Panc1 (cell line): ENCODE measurements at regions not wholly inside any gene's neighbourhood (a gene's known extent, or its start where the extent isn't known, plus 50 kb on each side); places are given as distances from the start of the nearest gene placed in this dataset.

Source experiments
- ATAC-seq: fragments of 200-7000 bp; cut with Tn5 transposase; 2 replicates; pipeline ENCODE4 v1.9.1; 2020; ENCODE audit warnings: mild to moderate bottlenecking, moderate library complexity
- BruUV-seq: library from RNA; stranded (reverse); fragments of 400-500 nt; replicated peaks from 2 replicates; lab custom pipeline; 2021; lab: Mats Ljungman, UMichigan
- CTCF ChIA-PET: fragments of 300-600 bp; sonication (Branson Sonifier 250); formaldehyde crosslinking; loops from one replicate; lab custom pipeline; 2022; ENCODE audit warnings: antibody characterized with exemption; lab: Charles Lee
- POLR2A ChIA-PET: fragments of 300-600 bp; sonication (Branson Sonifier 250); formaldehyde crosslinking; loops from one replicate; lab custom pipeline; 2022; ENCODE audit warnings: antibody characterized with exemption; lab: Charles Lee
- DNase-seq: peaks from one replicate; pipeline ENCODE4 v3.0.0-alpha.2; 2010; ENCODE audit warnings: low read depth, low spot score
- H3K27ac ChIP-seq: 2 replicates; pipeline ENCODE4 v1.5.1; 2011; ENCODE audit warnings: mild to moderate bottlenecking, low read length, inconsistent platforms
- H3K27me3 ChIP-seq: fragments of 200-500 bp; sonication (Bioruptor generic); 2 replicates; pipeline ENCODE4 v1.6.0; 2014; ENCODE audit warnings: low read length, inconsistent platforms; ENCODE audit not compliant: control insufficient read depth, insufficient read depth
- H3K36me3 ChIP-seq: fragments of 200-500 bp; sonication (Bioruptor generic); 2 replicates; pipeline ENCODE4 v1.5.1; 2014; ENCODE audit warnings: inconsistent platforms, mild to moderate bottlenecking, low read length, moderate library complexity; ENCODE audit not compliant: control insufficient read depth, insufficient read depth
- H3K4me1 ChIP-seq: 2 replicates; pipeline ENCODE4 v1.5.1; 2011; ENCODE audit warnings: inconsistent platforms, mild to moderate bottlenecking, low read length, moderate library complexity; ENCODE audit not compliant: control insufficient read depth, insufficient read depth
- H3K4me3 ChIP-seq, 2 experiments: 2 replicates each; pipeline ENCODE4 v1.5.1; 2011 to 2012; ENCODE audit warnings: low read depth in 2 of 2, low read length in 2 of 2, mild to moderate bottlenecking in 2 of 2, inconsistent platforms in 1 of 2, moderate library complexity in 1 of 2
- H3K9me3 ChIP-seq: fragments of 200-500 bp; sonication (Bioruptor generic); 2 replicates; pipeline ENCODE4 v1.5.1; 2014; ENCODE audit warnings: low read depth, mild to moderate bottlenecking, inconsistent platforms, low read length, moderate library complexity; ENCODE audit not compliant: control insufficient read depth, insufficient read depth
- POLR2AphosphoS5 ChIP-seq: IDR thresholded peaks from 2 replicates; pipeline ENCODE4 v1.6.1; 2012; ENCODE audit warnings: mild to moderate bottlenecking, low read depth, low read length, moderate library complexity
- REST ChIP-seq, 2 experiments: IDR thresholded peaks; 2 replicates each; pipeline ENCODE4 v1.6.1; 2011 to 2012; ENCODE audit warnings: low read depth in 2 of 2, control low read depth in 1 of 2, low read length in 1 of 2, mild to moderate bottlenecking in 1 of 2, moderate library complexity in 1 of 2; ENCODE audit not compliant: insufficient read depth in 1 of 2
- SIN3A ChIP-seq: IDR thresholded peaks from 2 replicates; pipeline ENCODE4 v1.6.1; 2012; ENCODE audit warnings: low read depth, mild to moderate bottlenecking, low read length, moderate library complexity, borderline replicate concordance; ENCODE audit not compliant: insufficient read depth
- TCF7L2 ChIP-seq: IDR thresholded peaks from 2 replicates; pipeline ENCODE4 v1.6.1; 2011; ENCODE audit warnings: mild to moderate bottlenecking, low read depth, low read length, inconsistent platforms
- in situ Hi-C: cut with HindIII; loops from 2 replicates; pipeline ENCODE4 v1.10.0; 2016; ENCODE audit warnings: low sequenced_read_pairs, low pct_unique_long_range_greater_than_20kb
- intact Hi-C: fragments of 100-400 bp; cut with micrococcal nuclease; formaldehyde crosslinking; loops from one replicate; pipeline ENCODE4 v1.10.0; 2022; ENCODE audit not compliant: unreplicated experiment
- TF ChIP-seq, protein P1 (sequence below): fragments of 450-650 bp; IDR thresholded peaks from 2 replicates; pipeline ENCODE4 v1.5.1; 2017; ENCODE audit warnings: mild to moderate bottlenecking

DNA sequence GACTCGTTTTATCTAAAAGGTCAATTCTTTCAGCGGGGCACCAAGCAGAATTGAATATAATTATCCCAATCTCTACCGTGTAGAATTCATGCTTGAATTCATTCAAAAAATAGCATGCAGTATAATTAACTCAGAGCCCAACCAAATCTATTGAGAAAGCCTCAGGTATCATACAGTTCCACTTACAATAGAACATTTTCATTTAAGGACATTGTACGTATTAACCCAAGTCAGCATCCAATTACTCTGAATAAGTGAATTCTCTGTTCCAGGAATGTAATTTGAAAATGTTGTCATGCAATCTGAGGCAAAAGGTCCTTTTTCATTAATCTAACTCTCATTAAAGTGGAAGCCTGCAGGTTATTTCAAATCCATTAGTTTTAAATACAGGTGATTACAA lies 78.5 kb downstream of the SALL1 start:
- POLR2A ChIA-PET, result no interaction called here
- no peak for ATAC-seq
- TF ChIP-seq TCF7L2 (no peak), POLR2AphosphoS5 (no peak), REST (IDR thresholded peaks at IDR 0.05; ENCODE audit: insufficient read depth in 1 of 2, low read depth in 2 of 2, low read length in 1 of 2) (no peak), SIN3A (no peak)
- TF ChIP-seq, protein P1, sequence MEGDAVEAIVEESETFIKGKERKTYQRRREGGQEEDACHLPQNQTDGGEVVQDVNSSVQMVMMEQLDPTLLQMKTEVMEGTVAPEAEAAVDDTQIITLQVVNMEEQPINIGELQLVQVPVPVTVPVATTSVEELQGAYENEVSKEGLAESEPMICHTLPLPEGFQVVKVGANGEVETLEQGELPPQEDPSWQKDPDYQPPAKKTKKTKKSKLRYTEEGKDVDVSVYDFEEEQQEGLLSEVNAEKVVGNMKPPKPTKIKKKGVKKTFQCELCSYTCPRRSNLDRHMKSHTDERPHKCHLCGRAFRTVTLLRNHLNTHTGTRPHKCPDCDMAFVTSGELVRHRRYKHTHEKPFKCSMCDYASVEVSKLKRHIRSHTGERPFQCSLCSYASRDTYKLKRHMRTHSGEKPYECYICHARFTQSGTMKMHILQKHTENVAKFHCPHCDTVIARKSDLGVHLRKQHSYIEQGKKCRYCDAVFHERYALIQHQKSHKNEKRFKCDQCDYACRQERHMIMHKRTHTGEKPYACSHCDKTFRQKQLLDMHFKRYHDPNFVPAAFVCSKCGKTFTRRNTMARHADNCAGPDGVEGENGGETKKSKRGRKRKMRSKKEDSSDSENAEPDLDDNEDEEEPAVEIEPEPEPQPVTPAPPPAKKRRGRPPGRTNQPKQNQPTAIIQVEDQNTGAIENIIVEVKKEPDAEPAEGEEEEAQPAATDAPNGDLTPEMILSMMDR, result no peak
- in situ Hi-C loops, result no loop called here
- no peaks in the 10 kb centered on the region for H3K27me3 ChIP-seq
- intact Hi-C loops, result no loop called here
- CTCF ChIA-PET, result no interaction called here
- no peak overlapping the region for H3K4me3 ChIP-seq
- no TSS peak for BruUV-seq
- H3K36me3 ChIP-seq, result no peaks in the 10 kb centered on the region
- no peak for DNase-seq
- H3K9me3 ChIP-seq, result no peaks in the 10 kb centered on the region
- no peak overlapping the region for H3K27ac ChIP-seq
- H3K4me1 ChIP-seq, result no peaks in the 10 kb centered on the region

DNA sequence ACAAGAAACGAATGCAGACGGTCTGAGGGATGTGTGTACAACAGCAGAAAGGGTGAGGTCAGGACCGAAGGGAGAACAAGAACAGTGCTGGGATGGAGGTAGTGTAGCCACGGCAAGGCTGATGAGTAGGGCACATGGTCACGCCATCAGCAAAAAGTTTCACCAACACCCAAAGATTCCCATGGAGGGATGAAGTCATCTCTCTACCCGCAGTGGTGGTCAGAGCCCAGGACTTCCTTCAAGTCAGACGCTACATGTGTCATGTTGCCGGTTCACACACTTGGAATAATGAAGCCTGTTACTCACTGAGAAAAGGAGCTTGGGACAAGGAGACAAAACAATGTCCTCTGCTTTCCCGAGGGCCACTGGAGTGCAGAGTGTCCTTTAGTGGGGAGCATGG lies 79.7 kb downstream of the SALL1 start:
- in situ Hi-C loops (no loop called here), intact Hi-C loops (no loop called here)
- no peak for ATAC-seq
- ChIA-PET POLR2A (no interaction called here), CTCF (no interaction called here)
- no peaks in the 10 kb centered on the region for H3K27me3 ChIP-seq
- no peak for TF ChIP-seq SIN3A
- no peak for TF ChIP-seq TCF7L2
- no peak for TF ChIP-seq REST (IDR thresholded peaks at IDR 0.05; ENCODE audit: insufficient read depth in 1 of 2, low read depth in 2 of 2, low read length in 1 of 2)
- TF ChIP-seq POLR2AphosphoS5, result no peak
- TF ChIP-seq, protein P1, result no peak
- H3K27ac ChIP-seq, result no peak overlapping the region
- no TSS peak for BruUV-seq
- no peak overlapping the region for H3K4me3 ChIP-seq
- no peaks in the 10 kb centered on the region for H3K9me3 ChIP-seq
- no peak for DNase-seq
- H3K36me3 ChIP-seq, result no peaks in the 10 kb centered on the region
- H3K4me1 ChIP-seq, result no peaks in the 10 kb centered on the region
